ENCODE measurements at regions not wholly inside any gene's neighbourhood (a gene's known extent, or its start where the extent isn't known, plus 50 kb on each side); places are given as distances from the start of the nearest gene placed in this dataset.

GRCh38 chr10:108633046-108633445, 1290.3 kb downstream of the XPNPEP1 start:
- TF ChIP-seq CTCF (conservative IDR thresholded peaks at IDR 0.05; ENCODE audit: low read length) (no peak), EZH2phosphoT487 (IDR thresholded peaks at IDR 0.05; ENCODE audit: borderline replicate concordance, low read depth, low read length) (no peak)

All from OCI-LY7 (cell line).